ENCODE measurements at regions not wholly inside any gene's neighbourhood (a gene's known extent, or its start where the extent isn't known, plus 50 kb on each side); places are given as distances from the start of the nearest gene placed in this dataset.

- no peaks in the 10 kb centered on the region for H3K36me3 ChIP-seq (ENCODE audit: control insufficient read depth, insufficient read depth, low read length)
- H3K4me3 ChIP-seq (ENCODE audit: low read depth, low read length), result no peak overlapping the region
- peaks cover 2% of the 10 kb centered on the region for H3K27me3 ChIP-seq (ENCODE audit: control insufficient read depth, insufficient read depth, low read length)
- FAIRE-seq (no peak), DNase-seq (ENCODE audit: low read depth) (no peak)
- no peak for TF ChIP-seq CTCF (IDR thresholded peaks at IDR 0.05; ENCODE audit: insufficient read depth, low read length, severe bottlenecking)
Measured at GRCh38 chr10:125401462-125401861, 241.1 kb upstream of the CTBP2 start.

GRCh38 chr10:125399289-125399688 is 238.9 kb upstream of the CTBP2 start:
- FAIRE-seq, result no peak
- no peaks in the 10 kb centered on the region for H3K36me3 ChIP-seq (ENCODE audit: control insufficient read depth, insufficient read depth, low read length)
- H3K27me3 ChIP-seq (ENCODE audit: control insufficient read depth, insufficient read depth, low read length), result peaks cover 2% of the 10 kb centered on the region
- H3K4me3 ChIP-seq (ENCODE audit: low read depth, low read length), result no peak overlapping the region
- no peak for TF ChIP-seq CTCF (IDR thresholded peaks at IDR 0.05; ENCODE audit: insufficient read depth, low read length, severe bottlenecking)
- no peak for DNase-seq (ENCODE audit: low read depth)

GRCh38 chr10:125398270-125398669 is 237.9 kb upstream of the CTBP2 start:
- Histone ChIP-seq H3K4me3 (ENCODE audit: low read depth, low read length) (no peak overlapping the region), H3K27me3 (ENCODE audit: control insufficient read depth, insufficient read depth, low read length) (peaks cover 2% of the 10 kb centered on the region), H3K36me3 (ENCODE audit: control insufficient read depth, insufficient read depth, low read length) (no peaks in the 10 kb centered on the region)
- no peak for TF ChIP-seq CTCF (IDR thresholded peaks at IDR 0.05; ENCODE audit: insufficient read depth, low read length, severe bottlenecking)
- DNase-seq (ENCODE audit: low read depth) (no peak), FAIRE-seq (no peak)

- Histone ChIP-seq H3K27me3 (ENCODE audit: control insufficient read depth, insufficient read depth, low read length) (peaks cover 2% of the 10 kb centered on the region), H3K4me3 (ENCODE audit: low read depth, low read length) (no peak overlapping the region), H3K36me3 (ENCODE audit: control insufficient read depth, insufficient read depth, low read length) (no peaks in the 10 kb centered on the region)
- FAIRE-seq, result no peak
- DNase-seq (ENCODE audit: low read depth), result no peak
- TF ChIP-seq CTCF (IDR thresholded peaks at IDR 0.05; ENCODE audit: insufficient read depth, low read length, severe bottlenecking), result no peak
Measured at GRCh38 chr10:125397608-125398007, 237.2 kb upstream of the CTBP2 start.

GRCh38 chr10:125396676-125397075 is 236.3 kb upstream of the CTBP2 start:
- no peaks in the 10 kb centered on the region for H3K36me3 ChIP-seq (ENCODE audit: control insufficient read depth, insufficient read depth, low read length)
- no peak for TF ChIP-seq CTCF (IDR thresholded peaks at IDR 0.05; ENCODE audit: insufficient read depth, low read length, severe bottlenecking)
- no peak for FAIRE-seq
- H3K4me3 ChIP-seq (ENCODE audit: low read depth, low read length), result no peak overlapping the region
- peak; percentile 32 for DNase-seq (ENCODE audit: low read depth)
- peaks cover 2% of the 10 kb centered on the region for H3K27me3 ChIP-seq (ENCODE audit: control insufficient read depth, insufficient read depth, low read length)

GRCh38 chr10:125392609-125393008 is 232.2 kb upstream of the CTBP2 start:
- no peaks in the 10 kb centered on the region for H3K27me3 ChIP-seq (ENCODE audit: control insufficient read depth, insufficient read depth, low read length)
- H3K36me3 ChIP-seq (ENCODE audit: control insufficient read depth, insufficient read depth, low read length), result no peaks in the 10 kb centered on the region
- TF ChIP-seq CTCF (IDR thresholded peaks at IDR 0.05; ENCODE audit: insufficient read depth, low read length, severe bottlenecking), result no peak
- no peak for DNase-seq (ENCODE audit: low read depth)
- FAIRE-seq, result no peak
- no peak overlapping the region for H3K4me3 ChIP-seq (ENCODE audit: low read depth, low read length)
